H1 (cell line): ENCODE measurements at regions not wholly inside any gene's neighbourhood (a gene's known extent, or its start where the extent isn't known, plus 50 kb on each side); places are given as distances from the start of the nearest gene placed in this dataset.

Experiments used
- CBX8 ChIP-seq: fragments of 300-800, 300-1000 bp; sonication (generic); IDR thresholded peaks from 2 replicates; pipeline ENCODE4 v1.7.1; 2016; ENCODE audit warnings: low read depth, low read length, borderline replicate concordance
- CEBPB ChIP-seq: IDR thresholded peaks from 2 replicates; pipeline ENCODE4 v1.6.1; 2012; ENCODE audit warnings: low read depth, low read length
- CREB1 ChIP-seq: IDR thresholded peaks from 2 replicates; pipeline ENCODE4 v1.6.1; 2012; ENCODE audit warnings: inconsistent platforms
- CTBP2 ChIP-seq: IDR thresholded peaks from 2 replicates; pipeline ENCODE4 v1.7.0; 2011; ENCODE audit warnings: borderline replicate concordance, mild to moderate bottlenecking, moderate library complexity, mixed read lengths, low read length; ENCODE audit not compliant: insufficient read depth, insufficient read length
- KDM5A ChIP-seq: fragments of 200-600 bp; IDR thresholded peaks from 2 replicates; pipeline ENCODE4 v1.7.1; 2012; ENCODE audit warnings: mild to moderate bottlenecking, low read length, inconsistent platforms, mixed read lengths
- MAFK ChIP-seq: IDR thresholded peaks from 2 replicates; pipeline ENCODE4 v1.6.1; 2012; ENCODE audit warnings: low read depth, mild to moderate bottlenecking, improper control_type of control experiment, low read length
- PHF8 ChIP-seq: fragments of 200-600 bp; sonication (generic); conservative IDR thresholded peaks from 2 replicates; pipeline ENCODE4 v1.7.1; 2012; ENCODE audit warnings: low read depth, mild to moderate bottlenecking, inconsistent platforms, low read length, moderate library complexity
- POLR2AphosphoS5 ChIP-seq: IDR thresholded peaks from 2 replicates; pipeline ENCODE4 v1.6.1; 2011; ENCODE audit warnings: low read depth, low read length
- POU5F1 ChIP-seq: IDR thresholded peaks from 2 replicates; pipeline ENCODE4 v1.6.1; 2011; ENCODE audit warnings: low read depth, mild to moderate bottlenecking, low read length, moderate library complexity
- SIN3A ChIP-seq, 2 experiments: IDR thresholded peaks in 1 of 2; conservative IDR thresholded peaks in 1 of 2; 2 replicates each; pipeline ENCODE4 v1.6.1; 2011 to 2012; ENCODE audit warnings: low read length in 2 of 2, improper control_type of control experiment in 1 of 2, low read depth in 1 of 2, mild to moderate bottlenecking in 1 of 2
- SIRT6 ChIP-seq: IDR thresholded peaks from one replicate; pipeline ENCODE4 v1.7.1; 2012; ENCODE audit warnings: low read length, inconsistent platforms
- TF ChIP-seq, protein P1 (sequence below): fragments of 300-600 bp; sonication (generic); IDR thresholded peaks from 2 replicates; pipeline ENCODE4 v1.7.1; 2012; ENCODE audit warnings: low read length, moderate library complexity, mild to moderate bottlenecking, inconsistent platforms; ENCODE audit not compliant: insufficient replicate concordance

DNA sequence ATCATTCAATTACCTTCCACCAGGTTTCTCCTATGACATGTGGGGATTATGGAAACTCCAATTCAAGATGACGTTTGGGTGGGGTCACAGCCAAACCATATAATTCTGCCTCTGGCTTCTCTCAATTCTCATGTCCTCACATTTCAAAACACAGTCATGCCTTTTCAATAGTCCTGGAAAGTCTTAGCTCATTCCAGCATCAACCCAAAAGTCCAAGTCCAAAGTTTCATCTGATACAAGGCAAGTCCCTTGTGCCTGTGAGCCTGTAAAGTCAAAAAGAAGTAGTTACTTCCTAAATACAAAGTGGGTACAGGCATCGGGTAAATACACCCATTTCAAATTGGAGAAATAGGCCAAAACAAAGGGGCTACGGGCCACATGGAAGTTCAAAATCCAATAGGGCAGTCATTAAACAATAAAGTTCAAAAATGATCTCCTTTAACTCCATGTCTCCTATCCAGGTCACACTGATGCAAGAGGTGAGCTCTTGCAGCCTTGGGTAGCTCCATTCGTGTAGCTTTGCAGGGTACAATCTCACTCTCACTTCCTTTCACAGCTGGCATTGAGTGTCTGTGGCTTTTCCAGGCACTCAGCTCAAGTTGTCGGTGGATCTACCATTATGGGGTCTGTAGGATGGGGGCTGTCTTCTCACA is 112.9 kb downstream of the FCRL5 start (continued):
- TF ChIP-seq, protein P1, sequence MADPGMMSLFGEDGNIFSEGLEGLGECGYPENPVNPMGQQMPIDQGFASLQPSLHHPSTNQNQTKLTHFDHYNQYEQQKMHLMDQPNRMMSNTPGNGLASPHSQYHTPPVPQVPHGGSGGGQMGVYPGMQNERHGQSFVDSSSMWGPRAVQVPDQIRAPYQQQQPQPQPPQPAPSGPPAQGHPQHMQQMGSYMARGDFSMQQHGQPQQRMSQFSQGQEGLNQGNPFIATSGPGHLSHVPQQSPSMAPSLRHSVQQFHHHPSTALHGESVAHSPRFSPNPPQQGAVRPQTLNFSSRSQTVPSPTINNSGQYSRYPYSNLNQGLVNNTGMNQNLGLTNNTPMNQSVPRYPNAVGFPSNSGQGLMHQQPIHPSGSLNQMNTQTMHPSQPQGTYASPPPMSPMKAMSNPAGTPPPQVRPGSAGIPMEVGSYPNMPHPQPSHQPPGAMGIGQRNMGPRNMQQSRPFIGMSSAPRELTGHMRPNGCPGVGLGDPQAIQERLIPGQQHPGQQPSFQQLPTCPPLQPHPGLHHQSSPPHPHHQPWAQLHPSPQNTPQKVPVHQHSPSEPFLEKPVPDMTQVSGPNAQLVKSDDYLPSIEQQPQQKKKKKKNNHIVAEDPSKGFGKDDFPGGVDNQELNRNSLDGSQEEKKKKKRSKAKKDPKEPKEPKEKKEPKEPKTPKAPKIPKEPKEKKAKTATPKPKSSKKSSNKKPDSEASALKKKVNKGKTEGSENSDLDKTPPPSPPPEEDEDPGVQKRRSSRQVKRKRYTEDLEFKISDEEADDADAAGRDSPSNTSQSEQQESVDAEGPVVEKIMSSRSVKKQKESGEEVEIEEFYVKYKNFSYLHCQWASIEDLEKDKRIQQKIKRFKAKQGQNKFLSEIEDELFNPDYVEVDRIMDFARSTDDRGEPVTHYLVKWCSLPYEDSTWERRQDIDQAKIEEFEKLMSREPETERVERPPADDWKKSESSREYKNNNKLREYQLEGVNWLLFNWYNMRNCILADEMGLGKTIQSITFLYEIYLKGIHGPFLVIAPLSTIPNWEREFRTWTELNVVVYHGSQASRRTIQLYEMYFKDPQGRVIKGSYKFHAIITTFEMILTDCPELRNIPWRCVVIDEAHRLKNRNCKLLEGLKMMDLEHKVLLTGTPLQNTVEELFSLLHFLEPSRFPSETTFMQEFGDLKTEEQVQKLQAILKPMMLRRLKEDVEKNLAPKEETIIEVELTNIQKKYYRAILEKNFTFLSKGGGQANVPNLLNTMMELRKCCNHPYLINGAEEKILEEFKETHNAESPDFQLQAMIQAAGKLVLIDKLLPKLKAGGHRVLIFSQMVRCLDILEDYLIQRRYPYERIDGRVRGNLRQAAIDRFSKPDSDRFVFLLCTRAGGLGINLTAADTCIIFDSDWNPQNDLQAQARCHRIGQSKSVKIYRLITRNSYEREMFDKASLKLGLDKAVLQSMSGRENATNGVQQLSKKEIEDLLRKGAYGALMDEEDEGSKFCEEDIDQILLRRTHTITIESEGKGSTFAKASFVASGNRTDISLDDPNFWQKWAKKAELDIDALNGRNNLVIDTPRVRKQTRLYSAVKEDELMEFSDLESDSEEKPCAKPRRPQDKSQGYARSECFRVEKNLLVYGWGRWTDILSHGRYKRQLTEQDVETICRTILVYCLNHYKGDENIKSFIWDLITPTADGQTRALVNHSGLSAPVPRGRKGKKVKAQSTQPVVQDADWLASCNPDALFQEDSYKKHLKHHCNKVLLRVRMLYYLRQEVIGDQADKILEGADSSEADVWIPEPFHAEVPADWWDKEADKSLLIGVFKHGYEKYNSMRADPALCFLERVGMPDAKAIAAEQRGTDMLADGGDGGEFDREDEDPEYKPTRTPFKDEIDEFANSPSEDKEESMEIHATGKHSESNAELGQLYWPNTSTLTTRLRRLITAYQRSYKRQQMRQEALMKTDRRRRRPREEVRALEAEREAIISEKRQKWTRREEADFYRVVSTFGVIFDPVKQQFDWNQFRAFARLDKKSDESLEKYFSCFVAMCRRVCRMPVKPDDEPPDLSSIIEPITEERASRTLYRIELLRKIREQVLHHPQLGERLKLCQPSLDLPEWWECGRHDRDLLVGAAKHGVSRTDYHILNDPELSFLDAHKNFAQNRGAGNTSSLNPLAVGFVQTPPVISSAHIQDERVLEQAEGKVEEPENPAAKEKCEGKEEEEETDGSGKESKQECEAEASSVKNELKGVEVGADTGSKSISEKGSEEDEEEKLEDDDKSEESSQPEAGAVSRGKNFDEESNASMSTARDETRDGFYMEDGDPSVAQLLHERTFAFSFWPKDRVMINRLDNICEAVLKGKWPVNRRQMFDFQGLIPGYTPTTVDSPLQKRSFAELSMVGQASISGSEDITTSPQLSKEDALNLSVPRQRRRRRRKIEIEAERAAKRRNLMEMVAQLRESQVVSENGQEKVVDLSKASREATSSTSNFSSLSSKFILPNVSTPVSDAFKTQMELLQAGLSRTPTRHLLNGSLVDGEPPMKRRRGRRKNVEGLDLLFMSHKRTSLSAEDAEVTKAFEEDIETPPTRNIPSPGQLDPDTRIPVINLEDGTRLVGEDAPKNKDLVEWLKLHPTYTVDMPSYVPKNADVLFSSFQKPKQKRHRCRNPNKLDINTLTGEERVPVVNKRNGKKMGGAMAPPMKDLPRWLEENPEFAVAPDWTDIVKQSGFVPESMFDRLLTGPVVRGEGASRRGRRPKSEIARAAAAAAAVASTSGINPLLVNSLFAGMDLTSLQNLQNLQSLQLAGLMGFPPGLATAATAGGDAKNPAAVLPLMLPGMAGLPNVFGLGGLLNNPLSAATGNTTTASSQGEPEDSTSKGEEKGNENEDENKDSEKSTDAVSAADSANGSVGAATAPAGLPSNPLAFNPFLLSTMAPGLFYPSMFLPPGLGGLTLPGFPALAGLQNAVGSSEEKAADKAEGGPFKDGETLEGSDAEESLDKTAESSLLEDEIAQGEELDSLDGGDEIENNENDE = no peak
- no peak for TF ChIP-seq POU5F1
- no peak for TF ChIP-seq CBX8
- TF ChIP-seq PHF8 = no peak
- TF ChIP-seq SIN3A (conservative IDR thresholded peaks at IDR 0.05 in 1 of 2, IDR thresholded peaks at IDR 0.05 in 1 of 2; ENCODE audit: low read depth in 1 of 2, low read length in 2 of 2) = no peak
- no peak for TF ChIP-seq CREB1
- no peak for TF ChIP-seq CTBP2
- no peak for TF ChIP-seq CEBPB
- TF ChIP-seq MAFK = no peak
- TF ChIP-seq KDM5A = no peak
- TF ChIP-seq SIRT6 = no peak
- TF ChIP-seq POLR2AphosphoS5 = no peak
